NCI-H226 (cell line): ENCODE measurements at regions not wholly inside any gene's neighbourhood (a gene's known extent, or its start where the extent isn't known, plus 50 kb on each side); places are given as distances from the start of the nearest gene placed in this dataset.

Source experiments
- DNase-seq: peaks from one replicate; pipeline ENCODE4 v3.0.0-alpha.2; 2015

- DNase-seq, result no peak
These were observed 279.3 kb downstream of the VGLL3 start for GRCh38 chr3:86711634-86712033.

GRCh38 chr3:86708893-86709292 lies 282.1 kb downstream of the VGLL3 start:
- no peak for DNase-seq

DNA sequence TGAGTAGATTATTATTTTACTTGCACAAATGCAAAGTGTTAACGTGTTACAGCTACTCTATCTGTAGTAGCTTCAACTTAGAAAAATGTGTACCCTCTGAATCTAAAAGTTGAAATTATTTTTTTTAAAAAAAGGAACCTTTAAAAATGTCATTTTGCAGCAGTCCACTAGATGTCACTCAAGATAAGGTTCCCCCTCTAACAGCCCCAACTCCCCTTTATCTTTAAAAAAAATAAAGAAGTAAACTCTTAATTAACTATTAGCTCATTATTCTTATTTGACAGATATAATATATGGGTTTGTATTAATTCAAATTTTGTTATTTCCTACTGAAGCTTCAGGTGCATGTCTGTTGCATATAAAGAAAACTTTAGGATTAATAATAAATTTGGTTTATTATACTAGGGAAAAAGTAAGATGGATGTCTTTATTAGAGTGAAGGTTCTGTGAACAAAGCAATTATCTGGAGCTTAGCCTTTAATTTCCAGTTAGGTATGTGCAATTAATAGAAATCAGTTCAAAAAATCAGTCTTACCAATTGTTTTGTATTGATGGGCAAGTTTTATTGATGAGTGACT lies 288.5 kb downstream of the VGLL3 start:
- no peak for DNase-seq

DNA sequence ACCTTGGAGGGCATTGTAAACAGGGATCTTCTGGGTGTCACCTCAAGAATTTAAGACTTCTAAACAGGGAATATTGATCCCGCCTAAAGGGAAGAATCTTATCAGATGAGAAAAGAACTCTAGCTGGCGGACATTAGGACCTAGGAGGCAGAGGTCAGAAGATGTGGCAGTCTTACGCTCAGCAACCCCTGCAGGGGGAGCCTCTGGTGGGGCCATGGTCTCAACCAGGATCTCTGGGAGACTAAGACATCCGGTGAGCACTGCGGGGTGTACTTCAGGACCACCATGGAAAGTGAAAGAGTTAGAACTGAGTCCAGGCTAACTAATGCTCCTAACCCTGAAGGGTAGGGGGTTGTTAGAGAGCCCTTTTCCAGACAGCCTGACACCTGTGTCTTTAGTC lies 295.2 kb downstream of the VGLL3 start:
- DNase-seq, result no peak

DNA sequence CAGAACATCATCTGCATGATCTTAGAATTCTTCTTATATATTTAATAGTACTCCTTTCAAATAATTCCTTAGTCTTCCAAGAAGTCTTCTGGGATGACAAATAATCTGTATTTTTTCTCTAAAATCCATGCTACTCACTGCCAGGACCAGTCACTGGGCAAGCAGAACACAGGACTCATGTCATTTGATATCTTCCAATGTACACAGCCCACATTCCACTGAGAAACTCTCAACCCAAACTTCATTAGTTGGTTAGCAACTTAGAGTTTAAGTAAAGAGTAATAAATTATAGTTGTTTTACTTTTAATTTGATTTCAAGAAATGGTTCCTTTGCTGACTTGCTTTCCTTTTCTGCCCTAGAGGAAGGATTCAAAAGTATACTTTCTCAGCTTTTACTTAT lies 317.0 kb downstream of the VGLL3 start:
- DNase-seq, result no peak

GRCh38 chr3:86661817-86662216 lies 329.1 kb downstream of the VGLL3 start:
- DNase-seq, result no peak

GRCh38 chr3:86658876-86659275 lies 332.1 kb downstream of the VGLL3 start:
- DNase-seq, result no peak

DNA sequence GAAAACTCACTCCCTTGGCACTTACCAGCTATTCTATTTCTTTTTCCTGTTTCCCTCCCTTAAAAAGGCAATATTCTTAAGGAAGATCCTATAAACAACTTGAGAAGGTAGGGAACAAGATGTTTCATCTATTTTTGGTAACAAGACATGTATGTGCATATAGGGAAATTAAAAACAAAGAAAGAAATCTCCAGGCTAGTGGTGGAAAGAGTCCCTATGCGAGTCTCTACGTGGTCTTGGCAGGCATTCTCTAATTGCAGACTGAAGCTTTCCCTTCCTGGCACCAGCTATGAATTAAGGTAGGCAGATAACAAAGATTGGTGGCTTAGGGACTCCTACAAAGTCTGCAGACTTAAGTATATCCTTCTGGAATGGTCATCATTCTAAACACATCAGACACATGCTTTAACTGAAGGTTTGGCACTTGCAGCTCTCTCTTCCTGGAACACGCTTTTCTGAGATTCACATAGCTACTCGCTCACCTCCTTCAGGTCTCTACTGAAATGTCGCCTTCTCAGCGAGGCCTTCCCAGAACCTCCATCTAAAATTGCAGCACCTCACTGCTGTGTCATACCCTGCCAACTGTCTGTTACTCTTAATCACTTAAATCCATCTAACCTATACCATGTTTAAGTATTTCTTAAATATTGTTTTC lies 336.0 kb downstream of the VGLL3 start:
- DNase-seq, result no peak

DNA sequence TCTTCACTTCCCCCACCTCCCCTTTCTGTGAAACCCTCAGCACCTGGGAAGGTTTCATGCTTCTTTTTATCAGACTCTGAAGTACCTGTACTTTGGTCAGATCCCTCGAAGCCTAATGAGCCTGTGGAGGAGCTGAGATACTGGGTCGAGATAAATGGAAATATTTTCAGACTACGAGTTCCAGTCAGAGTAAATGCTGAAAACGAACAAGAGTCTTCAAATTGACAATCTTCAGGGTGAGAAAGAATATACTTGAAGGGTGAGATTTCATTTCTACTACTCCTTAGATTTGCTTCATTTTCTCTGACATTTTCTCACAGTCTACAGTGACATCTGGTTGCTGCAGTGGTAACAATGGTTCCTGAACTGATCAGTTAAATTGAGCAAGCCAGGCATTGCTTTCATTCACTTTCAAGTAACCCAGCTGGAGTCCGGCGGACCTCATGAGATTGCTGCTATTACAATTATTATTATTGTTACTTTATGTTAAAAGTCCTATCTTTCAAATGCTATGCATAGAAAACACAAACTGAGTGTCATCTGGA lies 337.2 kb downstream of the VGLL3 start:
- DNase-seq, result no peak

GRCh38 chr3:86648087-86648486 lies 342.9 kb downstream of the VGLL3 start:
- DNase-seq, result no peak

DNA sequence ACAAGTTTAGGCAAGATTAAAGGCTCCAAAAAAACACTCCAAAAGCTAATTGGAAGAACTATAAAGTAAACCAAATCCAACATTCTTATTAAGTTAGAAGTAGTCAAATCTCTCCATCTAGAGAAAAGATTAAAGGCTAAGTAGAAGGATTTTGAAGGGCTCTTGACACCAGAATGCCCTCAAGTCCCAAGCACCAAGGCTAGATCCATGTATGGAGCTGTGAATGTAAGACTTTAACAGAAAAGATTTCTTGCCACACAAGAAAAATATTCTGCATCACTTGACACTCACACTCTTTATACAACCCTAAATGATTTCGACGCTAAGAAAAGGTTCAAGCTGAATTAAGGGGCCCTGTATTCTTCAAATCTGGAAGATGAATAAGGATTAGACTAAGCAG lies 345.2 kb downstream of the VGLL3 start:
- DNase-seq, result no peak

- DNase-seq, result no peak
These were observed 356.6 kb downstream of the VGLL3 start for GRCh38 chr3:86634361-86634760.

- no peak for DNase-seq
These were observed 361.4 kb downstream of the VGLL3 start for GRCh38 chr3:86629511-86629910.

GRCh38 chr3:86624192-86624591 lies 366.8 kb downstream of the VGLL3 start:
- DNase-seq, result no peak

GRCh38 chr3:86618706-86619105 lies 372.2 kb downstream of the VGLL3 start:
- DNase-seq, result no peak

GRCh38 chr3:86605166-86605565 lies 385.8 kb downstream of the VGLL3 start:
- DNase-seq, result no peak

DNA sequence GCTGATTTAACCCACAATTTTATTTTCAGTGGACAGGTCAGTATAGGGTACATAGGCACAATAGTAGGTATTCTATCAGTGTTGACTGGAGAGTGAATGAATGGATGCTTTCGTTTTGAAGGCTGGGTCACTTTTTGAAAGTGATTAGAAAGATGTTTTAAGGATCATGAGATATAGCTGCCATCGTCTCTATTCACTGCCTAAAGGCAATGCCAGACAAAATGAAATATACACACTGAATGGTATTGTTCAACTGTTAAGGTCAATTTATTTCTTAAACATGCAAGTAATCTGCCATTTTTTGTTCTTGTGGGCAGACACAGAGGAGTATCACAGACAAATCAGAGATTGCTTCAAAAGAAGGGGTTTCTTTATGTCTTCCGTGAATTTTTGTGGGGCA lies 395.3 kb downstream of the VGLL3 start:
- no peak for DNase-seq

GRCh38 chr3:86594838-86595237 lies 396.1 kb downstream of the VGLL3 start:
- no peak for DNase-seq

GRCh38 chr3:86578071-86578470 lies 412.9 kb downstream of the VGLL3 start:
- no peak for DNase-seq

DNA sequence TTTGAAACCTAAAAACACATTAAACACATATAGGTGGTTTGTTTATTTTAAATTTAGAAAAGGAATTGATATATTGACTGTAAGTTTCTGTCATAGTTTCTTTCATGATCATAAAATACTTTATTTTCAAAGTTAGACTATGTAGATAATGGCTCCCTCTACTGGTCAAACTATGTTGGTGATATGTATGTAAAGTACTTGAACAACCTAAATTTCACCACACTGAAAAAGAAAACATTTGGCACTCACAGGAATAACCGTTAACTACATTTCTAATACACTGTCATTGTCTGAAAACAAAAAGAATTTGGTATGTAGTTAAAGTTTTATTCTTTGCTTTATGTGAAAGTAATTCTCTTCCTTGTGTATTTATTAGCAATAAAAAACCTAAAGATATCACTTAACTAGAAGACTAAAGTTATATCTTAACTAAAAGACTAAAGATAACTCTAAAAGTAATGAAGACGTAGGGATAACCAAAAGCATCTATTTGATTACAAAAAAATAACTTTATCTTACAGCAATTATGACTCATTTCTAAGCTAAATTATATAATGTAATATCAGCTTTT lies 427.5 kb downstream of the VGLL3 start:
- DNase-seq, result no peak

DNA sequence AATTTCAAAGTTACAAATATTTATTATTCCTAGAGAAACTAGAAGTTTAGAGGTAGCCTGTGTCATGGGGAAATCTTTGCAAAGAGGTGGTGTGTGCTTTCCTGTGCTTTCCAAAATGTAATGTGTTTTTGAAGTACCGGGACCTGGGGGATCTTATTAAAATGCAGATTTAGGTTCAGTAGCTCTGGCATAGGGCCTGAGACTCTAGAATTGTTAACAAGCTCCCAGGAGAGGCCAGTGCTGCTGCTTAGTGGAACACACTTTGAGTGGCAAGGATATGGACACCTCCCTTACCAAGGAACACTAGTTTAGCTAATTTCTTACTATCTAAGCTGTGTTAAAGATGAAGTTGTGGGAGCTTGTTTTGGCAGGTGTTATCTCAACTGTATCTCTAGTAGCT lies 428.9 kb downstream of the VGLL3 start:
- no peak for DNase-seq

GRCh38 chr3:86561215-86561614 lies 429.7 kb downstream of the VGLL3 start:
- no peak for DNase-seq

- no peak for DNase-seq
These were observed 436.6 kb downstream of the VGLL3 start for GRCh38 chr3:86554383-86554782.

DNA sequence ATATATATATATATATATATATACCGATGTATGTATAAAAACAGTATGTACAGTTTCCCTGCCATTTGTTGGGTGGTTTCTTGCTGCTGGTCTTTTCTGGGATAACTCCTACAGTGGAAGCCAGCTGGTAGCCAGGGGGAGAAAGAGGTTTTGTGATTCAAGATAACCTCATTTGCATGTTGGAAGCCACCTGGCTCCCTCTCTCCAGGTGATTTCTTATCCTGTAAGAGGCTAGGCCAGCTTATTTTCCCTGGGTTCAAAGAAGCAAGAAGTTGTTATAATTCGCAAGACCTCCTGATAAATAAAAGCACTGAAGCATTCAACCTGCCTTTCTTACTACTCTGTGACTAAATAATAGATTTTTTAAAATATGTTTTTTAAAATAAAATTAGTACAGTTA lies 443.3 kb downstream of the VGLL3 start:
- DNase-seq, result no peak

- no peak for DNase-seq
These were observed 453.8 kb downstream of the VGLL3 start for GRCh38 chr3:86537171-86537570.
